Esophagus squamous epithelium (tissue), 4 donors: ENCODE measurements at regions not wholly inside any gene's neighbourhood (a gene's known extent, or its start where the extent isn't known, plus 50 kb on each side); places are given as distances from the start of the nearest gene placed in this dataset.
"Not testable (repeated sequence)": the region's sequence is repeated elsewhere in the genome, so short reads cannot be mapped to it uniquely, and the experiment has no call there.

Experiments
- POLR2A ChIP-seq, 4 donors: fragments of 450-650 bp; IDR thresholded peaks; one replicate each; pipeline ENCODE4 v1.6.1; 2017; ENCODE audit warnings: antibody characterized with exemption in 4 of 4, mild to moderate bottlenecking in 4 of 4, moderate library complexity in 3 of 4
- TF ChIP-seq, protein P1 (sequence below), 6 experiments: fragments of 450-650 bp in 4 of 6; fragments of 200-600 bp in 2 of 6; sonication (generic) in 2 of 6; IDR thresholded peaks; one replicate each; pipeline ENCODE4 v1.5.1; 2016 to 2019; ENCODE audit warnings: antibody characterized with exemption in 6 of 6, mild to moderate bottlenecking in 4 of 6, moderate library complexity in 4 of 6

DNA sequence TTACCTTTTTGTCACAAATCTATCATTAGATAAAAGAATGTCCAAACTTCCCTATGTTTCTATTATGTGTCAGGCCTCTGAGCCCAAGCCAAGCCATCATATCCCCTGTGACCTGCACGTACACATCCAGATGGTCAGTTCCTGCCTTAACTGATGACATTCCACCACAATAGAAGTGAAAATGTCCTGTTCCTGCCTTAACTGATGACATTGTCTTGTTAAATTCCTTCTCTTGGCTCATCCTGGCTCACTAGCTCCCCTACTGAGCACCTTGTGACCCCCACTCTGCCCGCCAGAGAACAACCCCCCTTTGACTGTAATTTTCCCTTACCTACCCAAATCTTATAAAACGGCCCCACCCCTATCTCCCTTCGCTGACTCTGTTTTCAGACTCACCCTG, 249.5 kb downstream of the ZNF608 start:
- not testable (repeated sequence) for TF ChIP-seq POLR2A (IDR thresholded peaks at IDR 0.05)
- TF ChIP-seq, protein P1, sequence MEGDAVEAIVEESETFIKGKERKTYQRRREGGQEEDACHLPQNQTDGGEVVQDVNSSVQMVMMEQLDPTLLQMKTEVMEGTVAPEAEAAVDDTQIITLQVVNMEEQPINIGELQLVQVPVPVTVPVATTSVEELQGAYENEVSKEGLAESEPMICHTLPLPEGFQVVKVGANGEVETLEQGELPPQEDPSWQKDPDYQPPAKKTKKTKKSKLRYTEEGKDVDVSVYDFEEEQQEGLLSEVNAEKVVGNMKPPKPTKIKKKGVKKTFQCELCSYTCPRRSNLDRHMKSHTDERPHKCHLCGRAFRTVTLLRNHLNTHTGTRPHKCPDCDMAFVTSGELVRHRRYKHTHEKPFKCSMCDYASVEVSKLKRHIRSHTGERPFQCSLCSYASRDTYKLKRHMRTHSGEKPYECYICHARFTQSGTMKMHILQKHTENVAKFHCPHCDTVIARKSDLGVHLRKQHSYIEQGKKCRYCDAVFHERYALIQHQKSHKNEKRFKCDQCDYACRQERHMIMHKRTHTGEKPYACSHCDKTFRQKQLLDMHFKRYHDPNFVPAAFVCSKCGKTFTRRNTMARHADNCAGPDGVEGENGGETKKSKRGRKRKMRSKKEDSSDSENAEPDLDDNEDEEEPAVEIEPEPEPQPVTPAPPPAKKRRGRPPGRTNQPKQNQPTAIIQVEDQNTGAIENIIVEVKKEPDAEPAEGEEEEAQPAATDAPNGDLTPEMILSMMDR (IDR thresholded peaks at IDR 0.05), result not testable (repeated sequence)
